ENCODE measurements at regions not wholly inside any gene's neighbourhood (a gene's known extent, or its start where the extent isn't known, plus 50 kb on each side); places are given as distances from the start of the nearest gene placed in this dataset.
"Not testable (repeated sequence)": the region's sequence is repeated elsewhere in the genome, so short reads cannot be mapped to it uniquely, and the experiment has no call there.

- TF ChIP-seq, protein P1, sequence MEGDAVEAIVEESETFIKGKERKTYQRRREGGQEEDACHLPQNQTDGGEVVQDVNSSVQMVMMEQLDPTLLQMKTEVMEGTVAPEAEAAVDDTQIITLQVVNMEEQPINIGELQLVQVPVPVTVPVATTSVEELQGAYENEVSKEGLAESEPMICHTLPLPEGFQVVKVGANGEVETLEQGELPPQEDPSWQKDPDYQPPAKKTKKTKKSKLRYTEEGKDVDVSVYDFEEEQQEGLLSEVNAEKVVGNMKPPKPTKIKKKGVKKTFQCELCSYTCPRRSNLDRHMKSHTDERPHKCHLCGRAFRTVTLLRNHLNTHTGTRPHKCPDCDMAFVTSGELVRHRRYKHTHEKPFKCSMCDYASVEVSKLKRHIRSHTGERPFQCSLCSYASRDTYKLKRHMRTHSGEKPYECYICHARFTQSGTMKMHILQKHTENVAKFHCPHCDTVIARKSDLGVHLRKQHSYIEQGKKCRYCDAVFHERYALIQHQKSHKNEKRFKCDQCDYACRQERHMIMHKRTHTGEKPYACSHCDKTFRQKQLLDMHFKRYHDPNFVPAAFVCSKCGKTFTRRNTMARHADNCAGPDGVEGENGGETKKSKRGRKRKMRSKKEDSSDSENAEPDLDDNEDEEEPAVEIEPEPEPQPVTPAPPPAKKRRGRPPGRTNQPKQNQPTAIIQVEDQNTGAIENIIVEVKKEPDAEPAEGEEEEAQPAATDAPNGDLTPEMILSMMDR (IDR thresholded peaks at IDR 0.05), result no peak
- Histone ChIP-seq H3K4me1 (no peaks in the 10 kb centered on the region), H3K9ac (no peak overlapping the region), H2AFZ (no peak overlapping the region), H3K36me3 (ENCODE audit: control insufficient read depth, insufficient read depth, low read length) (no peaks in the 10 kb centered on the region), H3K27me3 (ENCODE audit: control insufficient read depth, insufficient read depth, low read length) (no peaks in the 10 kb centered on the region), H3K4me2 (ENCODE audit: low read length) (no peak overlapping the region), H3K4me3 (ENCODE audit: low read depth, low read length) (no peak overlapping the region), H3K79me2 (no peaks in the 10 kb centered on the region), H3K27ac (no peak overlapping the region), H3K9me3 (ENCODE audit: control insufficient read depth, low read length) (no peaks in the 10 kb centered on the region)
Measured at GRCh38 chr4:159594576-159594975, 491.7 kb downstream of the RAPGEF2 start.

GRCh38 chr4:159595101-159595500 lies 492.2 kb downstream of the RAPGEF2 start:
- not testable (repeated sequence) for H3K4me3 ChIP-seq (ENCODE audit: low read depth, low read length); H3K4me2 ChIP-seq (ENCODE audit: low read length); H3K36me3 ChIP-seq (ENCODE audit: control insufficient read depth, insufficient read depth, low read length); H2AFZ ChIP-seq; H3K9me3 ChIP-seq (ENCODE audit: control insufficient read depth, low read length); H3K27me3 ChIP-seq (ENCODE audit: control insufficient read depth, insufficient read depth, low read length); H3K9ac ChIP-seq; H3K4me1 ChIP-seq; H3K27ac ChIP-seq; H3K79me2 ChIP-seq

DNA sequence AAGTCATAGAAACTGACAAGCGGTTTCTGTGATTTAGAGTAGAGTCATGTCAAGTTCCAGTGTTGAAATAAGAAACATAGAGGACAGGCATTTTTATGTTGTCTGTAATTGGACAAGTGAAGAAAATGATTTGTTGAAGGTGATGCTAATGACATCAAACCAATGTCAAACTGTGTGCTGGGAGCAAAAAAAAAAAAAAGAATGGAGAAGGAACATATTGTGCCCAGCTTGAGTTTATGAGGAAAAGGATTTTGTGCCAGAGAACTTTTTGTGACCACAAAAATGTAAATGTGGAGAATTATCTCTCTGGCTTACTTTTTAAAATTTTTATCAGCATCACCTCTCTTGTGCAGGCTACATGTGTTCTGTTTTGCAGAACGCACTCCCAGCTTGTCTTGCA lies 495.7 kb downstream of the RAPGEF2 start:
- no peaks in the 10 kb centered on the region for H3K79me2 ChIP-seq
- H3K27ac ChIP-seq, result no peak overlapping the region
- TF ChIP-seq, protein P1 (IDR thresholded peaks at IDR 0.05), result no peak
- no peak overlapping the region for H3K9ac ChIP-seq
- no peaks in the 10 kb centered on the region for H3K9me3 ChIP-seq (ENCODE audit: control insufficient read depth, low read length)
- no peak overlapping the region for H3K4me3 ChIP-seq (ENCODE audit: low read depth, low read length)
- H3K27me3 ChIP-seq (ENCODE audit: control insufficient read depth, insufficient read depth, low read length), result no peaks in the 10 kb centered on the region
- no peak overlapping the region for H2AFZ ChIP-seq
- no peaks in the 10 kb centered on the region for H3K36me3 ChIP-seq (ENCODE audit: control insufficient read depth, insufficient read depth, low read length)
- H3K4me1 ChIP-seq, result no peaks in the 10 kb centered on the region
- no peak overlapping the region for H3K4me2 ChIP-seq (ENCODE audit: low read length)

- H3K9me3 ChIP-seq (ENCODE audit: control insufficient read depth, low read length), result no peaks in the 10 kb centered on the region
- no peaks in the 10 kb centered on the region for H3K27me3 ChIP-seq (ENCODE audit: control insufficient read depth, insufficient read depth, low read length)
- no peak overlapping the region for H3K9ac ChIP-seq
- H3K4me2 ChIP-seq (ENCODE audit: low read length), result no peak overlapping the region
- no peaks in the 10 kb centered on the region for H3K79me2 ChIP-seq
- TF ChIP-seq, protein P1 (IDR thresholded peaks at IDR 0.05), result no peak
- no peaks in the 10 kb centered on the region for H3K4me1 ChIP-seq
- no peak overlapping the region for H3K27ac ChIP-seq
- no peak overlapping the region for H2AFZ ChIP-seq
- no peaks in the 10 kb centered on the region for H3K36me3 ChIP-seq (ENCODE audit: control insufficient read depth, insufficient read depth, low read length)
- no peak overlapping the region for H3K4me3 ChIP-seq (ENCODE audit: low read depth, low read length)
Measured at GRCh38 chr4:159600061-159600460, 497.2 kb downstream of the RAPGEF2 start.

GRCh38 chr4:159604781-159605180 lies 501.9 kb downstream of the RAPGEF2 start:
- no peaks in the 10 kb centered on the region for H3K27me3 ChIP-seq (ENCODE audit: control insufficient read depth, insufficient read depth, low read length)
- no peaks in the 10 kb centered on the region for H3K79me2 ChIP-seq
- H3K9ac ChIP-seq, result no peak overlapping the region
- no peaks in the 10 kb centered on the region for H3K9me3 ChIP-seq (ENCODE audit: control insufficient read depth, low read length)
- no peak overlapping the region for H3K4me2 ChIP-seq (ENCODE audit: low read length)
- no peak overlapping the region for H3K4me3 ChIP-seq (ENCODE audit: low read depth, low read length)
- TF ChIP-seq, protein P1 (IDR thresholded peaks at IDR 0.05), result no peak
- H3K4me1 ChIP-seq, result no peaks in the 10 kb centered on the region
- H3K27ac ChIP-seq, result no peak overlapping the region
- no peaks in the 10 kb centered on the region for H3K36me3 ChIP-seq (ENCODE audit: control insufficient read depth, insufficient read depth, low read length)
- H2AFZ ChIP-seq, result no peak overlapping the region

Data from parathyroid adenoma (tissue), 2 donors.